ENCODE measurements at regions not wholly inside any gene's neighbourhood (a gene's known extent, or its start where the extent isn't known, plus 50 kb on each side); places are given as distances from the start of the nearest gene placed in this dataset.

GRCh38 chr6:167557675-167558074 is 232.8 kb downstream of the TTLL2 start:
- TF ChIP-seq CTCF (conservative IDR thresholded peaks at IDR 0.05; ENCODE audit: low read depth, low read length) (no peak), EZH2 (IDR thresholded peaks at IDR 0.05; ENCODE audit: borderline replicate concordance, low read depth, low read length, poor library complexity, severe bottlenecking) (no peak)

Measured in A673 (cell line).